ENCODE measurements at regions not wholly inside any gene's neighbourhood (a gene's known extent, or its start where the extent isn't known, plus 50 kb on each side); places are given as distances from the start of the nearest gene placed in this dataset.
"Not testable (repeated sequence)": the region's sequence is repeated elsewhere in the genome, so short reads cannot be mapped to it uniquely, and the experiment has no call there.

GRCh38 chr2:87634971-87635650 lies 112.8 kb upstream of the PLGLB2 start:
- H3K36me3 ChIP-seq (ENCODE audit: insufficient read depth, low read length); H3K4me1 ChIP-seq (ENCODE audit: low read length); H3K27me3 ChIP-seq (ENCODE audit: low read length); H3K9ac ChIP-seq (ENCODE audit: low read length); H3K4me3 ChIP-seq (ENCODE audit: low read length); H2AFZ ChIP-seq (ENCODE audit: low read length); H3K9me3 ChIP-seq (ENCODE audit: low read length); DNase-seq; H3K27ac ChIP-seq (ENCODE audit: low read length); H3K9me2 ChIP-seq (replicated peaks; ENCODE audit: insufficient read depth, low read length); H3K79me2 ChIP-seq (ENCODE audit: low read length); H3K4me2 ChIP-seq (ENCODE audit: low read depth, low read length, poor library complexity, severe bottlenecking); H4K20me1 ChIP-seq (ENCODE audit: insufficient read depth, low read depth, low read length): not testable (repeated sequence)

GRCh38 chr2:87636246-87636645 lies 111.6 kb upstream of the PLGLB2 start:
- H3K9ac ChIP-seq (ENCODE audit: low read length); H4K20me1 ChIP-seq (ENCODE audit: insufficient read depth, low read depth, low read length); H3K4me2 ChIP-seq (ENCODE audit: low read depth, low read length, poor library complexity, severe bottlenecking); H3K27ac ChIP-seq (ENCODE audit: low read length); H3K79me2 ChIP-seq (ENCODE audit: low read length); H3K36me3 ChIP-seq (ENCODE audit: insufficient read depth, low read length); H3K4me3 ChIP-seq (ENCODE audit: low read length); DNase-seq; H3K9me2 ChIP-seq (replicated peaks; ENCODE audit: insufficient read depth, low read length); H3K27me3 ChIP-seq (ENCODE audit: low read length); H3K9me3 ChIP-seq (ENCODE audit: low read length); H3K4me1 ChIP-seq (ENCODE audit: low read length); H2AFZ ChIP-seq (ENCODE audit: low read length): not testable (repeated sequence)

GRCh38 chr2:87636735-87637134 lies 111.2 kb upstream of the PLGLB2 start:
- not testable (repeated sequence) for H3K4me1 ChIP-seq (ENCODE audit: low read length); H3K9me2 ChIP-seq (replicated peaks; ENCODE audit: insufficient read depth, low read length); H3K4me3 ChIP-seq (ENCODE audit: low read length); DNase-seq; H3K36me3 ChIP-seq (ENCODE audit: insufficient read depth, low read length); H3K27me3 ChIP-seq (ENCODE audit: low read length); H3K4me2 ChIP-seq (ENCODE audit: low read depth, low read length, poor library complexity, severe bottlenecking); H4K20me1 ChIP-seq (ENCODE audit: insufficient read depth, low read depth, low read length); H3K27ac ChIP-seq (ENCODE audit: low read length); H3K9me3 ChIP-seq (ENCODE audit: low read length); H3K79me2 ChIP-seq (ENCODE audit: low read length); H3K9ac ChIP-seq (ENCODE audit: low read length); H2AFZ ChIP-seq (ENCODE audit: low read length)

- H3K4me3 ChIP-seq (ENCODE audit: low read length); H3K4me2 ChIP-seq (ENCODE audit: low read depth, low read length, poor library complexity, severe bottlenecking); DNase-seq; H3K79me2 ChIP-seq (ENCODE audit: low read length); H4K20me1 ChIP-seq (ENCODE audit: insufficient read depth, low read depth, low read length); H3K9ac ChIP-seq (ENCODE audit: low read length); H3K9me3 ChIP-seq (ENCODE audit: low read length); H3K27ac ChIP-seq (ENCODE audit: low read length); H3K9me2 ChIP-seq (replicated peaks; ENCODE audit: insufficient read depth, low read length); H2AFZ ChIP-seq (ENCODE audit: low read length); H3K4me1 ChIP-seq (ENCODE audit: low read length); H3K36me3 ChIP-seq (ENCODE audit: insufficient read depth, low read length); H3K27me3 ChIP-seq (ENCODE audit: low read length): not testable (repeated sequence)
Measured at GRCh38 chr2:87637249-87637990, 110.5 kb upstream of the PLGLB2 start.

GRCh38 chr2:87638114-87638807 lies 109.6 kb upstream of the PLGLB2 start:
- not testable (repeated sequence) for H3K9me2 ChIP-seq (replicated peaks; ENCODE audit: insufficient read depth, low read length); H3K9ac ChIP-seq (ENCODE audit: low read length); H3K36me3 ChIP-seq (ENCODE audit: insufficient read depth, low read length); H4K20me1 ChIP-seq (ENCODE audit: insufficient read depth, low read depth, low read length); H3K4me2 ChIP-seq (ENCODE audit: low read depth, low read length, poor library complexity, severe bottlenecking); H3K27ac ChIP-seq (ENCODE audit: low read length); H3K9me3 ChIP-seq (ENCODE audit: low read length); H2AFZ ChIP-seq (ENCODE audit: low read length); DNase-seq; H3K79me2 ChIP-seq (ENCODE audit: low read length); H3K27me3 ChIP-seq (ENCODE audit: low read length); H3K4me3 ChIP-seq (ENCODE audit: low read length); H3K4me1 ChIP-seq (ENCODE audit: low read length)

- H3K36me3 ChIP-seq (ENCODE audit: insufficient read depth, low read length); H3K9ac ChIP-seq (ENCODE audit: low read length); H3K27me3 ChIP-seq (ENCODE audit: low read length); H3K4me3 ChIP-seq (ENCODE audit: low read length); H3K79me2 ChIP-seq (ENCODE audit: low read length); H2AFZ ChIP-seq (ENCODE audit: low read length); H3K4me1 ChIP-seq (ENCODE audit: low read length); H3K4me2 ChIP-seq (ENCODE audit: low read depth, low read length, poor library complexity, severe bottlenecking); H3K27ac ChIP-seq (ENCODE audit: low read length); H3K9me3 ChIP-seq (ENCODE audit: low read length); H4K20me1 ChIP-seq (ENCODE audit: insufficient read depth, low read depth, low read length); DNase-seq; H3K9me2 ChIP-seq (replicated peaks; ENCODE audit: insufficient read depth, low read length): not testable (repeated sequence)
Measured at GRCh38 chr2:87638872-87639271, 109.0 kb upstream of the PLGLB2 start.

GRCh38 chr2:87639801-87640440 lies 108.0 kb upstream of the PLGLB2 start:
- not testable (repeated sequence) for H3K4me3 ChIP-seq (ENCODE audit: low read length); H3K9ac ChIP-seq (ENCODE audit: low read length); H3K27me3 ChIP-seq (ENCODE audit: low read length); DNase-seq; H3K4me2 ChIP-seq (ENCODE audit: low read depth, low read length, poor library complexity, severe bottlenecking); H3K9me3 ChIP-seq (ENCODE audit: low read length); H3K9me2 ChIP-seq (replicated peaks; ENCODE audit: insufficient read depth, low read length); H3K79me2 ChIP-seq (ENCODE audit: low read length); H2AFZ ChIP-seq (ENCODE audit: low read length); H3K36me3 ChIP-seq (ENCODE audit: insufficient read depth, low read length); H4K20me1 ChIP-seq (ENCODE audit: insufficient read depth, low read depth, low read length); H3K4me1 ChIP-seq (ENCODE audit: low read length); H3K27ac ChIP-seq (ENCODE audit: low read length)

- H2AFZ ChIP-seq (ENCODE audit: low read length); H3K36me3 ChIP-seq (ENCODE audit: insufficient read depth, low read length); H3K4me3 ChIP-seq (ENCODE audit: low read length); H3K9me3 ChIP-seq (ENCODE audit: low read length); H3K27ac ChIP-seq (ENCODE audit: low read length); H3K9ac ChIP-seq (ENCODE audit: low read length); H3K4me1 ChIP-seq (ENCODE audit: low read length); H3K79me2 ChIP-seq (ENCODE audit: low read length); H4K20me1 ChIP-seq (ENCODE audit: insufficient read depth, low read depth, low read length); H3K9me2 ChIP-seq (replicated peaks; ENCODE audit: insufficient read depth, low read length); DNase-seq; H3K27me3 ChIP-seq (ENCODE audit: low read length); H3K4me2 ChIP-seq (ENCODE audit: low read depth, low read length, poor library complexity, severe bottlenecking): not testable (repeated sequence)
Measured at GRCh38 chr2:87640961-87641563, 106.8 kb upstream of the PLGLB2 start.

Data from Karpas-422 (cell line).